ACHN (cell line): ENCODE measurements at regions not wholly inside any gene's neighbourhood (a gene's known extent, or its start where the extent isn't known, plus 50 kb on each side); places are given as distances from the start of the nearest gene placed in this dataset.

ENCODE experiments used
- DNase-seq: peaks from one replicate; pipeline ENCODE4 v3.0.0-alpha.2; 2015
- in situ Hi-C: cut with HindIII; loops from 2 replicates; pipeline ENCODE4 v1.10.0; 2017; ENCODE audit warnings: low sequenced_read_pairs, low pct_ligation_motif_present, low pct_unique_long_range_greater_than_20kb

- in situ Hi-C loops, result no loop called here
- DNase-seq, result no peak
These were observed 554.0 kb downstream of the RNF144A start for GRCh38 chr2:7471185-7471584.

- DNase-seq, result no peak
- in situ Hi-C loops, result no loop called here
These were observed 555.3 kb downstream of the RNF144A start for GRCh38 chr2:7472465-7472864.

GRCh38 chr2:7473135-7473771, 556.0 kb downstream of the RNF144A start:
- no peak for DNase-seq
- in situ Hi-C loops, result no loop called here

- in situ Hi-C loops, result no loop called here
- no peak for DNase-seq
These were observed 559.2 kb downstream of the RNF144A start for GRCh38 chr2:7476371-7476770.

- no peak for DNase-seq
- in situ Hi-C loops, result no loop called here
These were observed 562.4 kb downstream of the RNF144A start for GRCh38 chr2:7479603-7480002.

GRCh38 chr2:7480431-7480830, 563.2 kb downstream of the RNF144A start:
- no peak for DNase-seq
- in situ Hi-C loops, result no loop called here

- in situ Hi-C loops, result no loop called here
- no peak for DNase-seq
These were observed 573.5 kb downstream of the RNF144A start for GRCh38 chr2:7490672-7491071.

GRCh38 chr2:7492719-7493118, 575.5 kb downstream of the RNF144A start:
- in situ Hi-C loops, result no loop called here

GRCh38 chr2:7497178-7497577, 580.0 kb downstream of the RNF144A start:
- no peak for DNase-seq
- in situ Hi-C loops, result no loop called here

More at GRCh38 chr2:7492719-7493118, 575.5 kb downstream of the RNF144A start:
- no peak for DNase-seq

GRCh38 chr2:7499018-7499417, 581.8 kb downstream of the RNF144A start:
- no peak for DNase-seq
- in situ Hi-C loops, result no loop called here

- in situ Hi-C loops, result no loop called here
- DNase-seq, result no peak
These were observed 585.1 kb downstream of the RNF144A start for GRCh38 chr2:7502336-7502735.

GRCh38 chr2:7508296-7508943, 591.2 kb downstream of the RNF144A start:
- in situ Hi-C loops, result no loop called here

GRCh38 chr2:7510353-7510752, 593.1 kb downstream of the RNF144A start:
- peak; percentile 4 for DNase-seq
- in situ Hi-C loops, result no loop called here

More at GRCh38 chr2:7508296-7508943, 591.2 kb downstream of the RNF144A start:
- no peak for DNase-seq

GRCh38 chr2:7513834-7514233, 596.6 kb downstream of the RNF144A start:
- in situ Hi-C loops, result no loop called here
- no peak for DNase-seq

- DNase-seq, result no peak
- in situ Hi-C loops, result no loop called here
These were observed 598.1 kb downstream of the RNF144A start for GRCh38 chr2:7515327-7515726.

- in situ Hi-C loops, result no loop called here
- no peak for DNase-seq
These were observed 599.4 kb downstream of the RNF144A start for GRCh38 chr2:7516484-7517063.

- in situ Hi-C loops, result no loop called here
- no peak for DNase-seq
These were observed 599.9 kb downstream of the RNF144A start for GRCh38 chr2:7517088-7517487.

GRCh38 chr2:7517851-7518250, 600.6 kb downstream of the RNF144A start:
- in situ Hi-C loops, result no loop called here
- no peak for DNase-seq

- in situ Hi-C loops, result no loop called here
- no peak for DNase-seq
These were observed 606.4 kb downstream of the RNF144A start for GRCh38 chr2:7523481-7524120.

- no peak for DNase-seq
- in situ Hi-C loops, result no loop called here
These were observed 607.0 kb downstream of the RNF144A start for GRCh38 chr2:7524195-7524594.
